ENCODE measurements at regions not wholly inside any gene's neighbourhood (a gene's known extent, or its start where the extent isn't known, plus 50 kb on each side); places are given as distances from the start of the nearest gene placed in this dataset.
"Not testable (repeated sequence)": the region's sequence is repeated elsewhere in the genome, so short reads cannot be mapped to it uniquely, and the experiment has no call there.

GRCh38 chr16:86952769-86953168, 364.4 kb downstream of the C16orf95 start:
- in situ Hi-C loops (cut with HindIII; ENCODE audit: low pct_unique_long_range_greater_than_20kb, low sequenced_read_pairs): no loop called here
- DNase-seq (ENCODE audit: low read depth, low spot score): peak; percentile 6

DNA sequence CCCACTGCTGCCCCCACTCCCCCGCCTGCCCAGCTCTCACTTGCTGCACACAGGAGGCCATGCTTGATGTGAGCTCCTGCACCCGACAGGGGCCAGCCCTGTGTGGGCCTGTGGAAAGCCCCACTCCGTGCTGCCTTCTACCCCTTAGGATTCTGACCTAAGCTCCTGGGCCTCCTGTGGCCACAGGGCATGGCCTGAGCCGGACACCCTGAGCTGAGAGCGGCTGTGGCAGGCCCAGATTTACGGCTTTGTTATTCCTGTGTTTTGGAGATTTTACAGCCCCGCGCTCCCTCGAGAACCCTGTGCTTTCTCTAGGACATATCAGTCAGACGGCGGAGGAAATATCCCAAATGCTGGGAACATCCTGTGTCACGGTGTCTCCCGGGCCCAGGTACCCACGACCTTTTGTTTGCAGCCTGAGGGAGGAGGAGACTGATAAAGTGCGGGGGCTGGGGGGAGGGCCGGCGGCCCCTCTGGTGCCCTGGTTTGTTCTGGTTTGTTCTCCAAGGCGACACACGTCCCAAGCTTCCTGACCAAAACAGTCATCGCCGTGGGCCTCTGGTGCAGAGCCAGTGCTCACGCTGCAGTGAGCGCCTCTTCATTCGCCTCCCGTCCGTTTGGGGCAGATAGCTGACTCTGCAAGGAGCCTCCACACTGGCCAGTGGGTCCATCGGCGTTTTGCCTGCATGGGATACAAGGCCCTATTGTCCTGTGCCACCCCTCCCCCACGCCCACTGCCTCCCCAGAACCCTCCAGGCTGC, 363.4 kb downstream of the C16orf95 start:
- no peak for DNase-seq (ENCODE audit: low read depth, low spot score)
- in situ Hi-C loops (cut with HindIII; ENCODE audit: low pct_unique_long_range_greater_than_20kb, low sequenced_read_pairs): no loop called here

DNA sequence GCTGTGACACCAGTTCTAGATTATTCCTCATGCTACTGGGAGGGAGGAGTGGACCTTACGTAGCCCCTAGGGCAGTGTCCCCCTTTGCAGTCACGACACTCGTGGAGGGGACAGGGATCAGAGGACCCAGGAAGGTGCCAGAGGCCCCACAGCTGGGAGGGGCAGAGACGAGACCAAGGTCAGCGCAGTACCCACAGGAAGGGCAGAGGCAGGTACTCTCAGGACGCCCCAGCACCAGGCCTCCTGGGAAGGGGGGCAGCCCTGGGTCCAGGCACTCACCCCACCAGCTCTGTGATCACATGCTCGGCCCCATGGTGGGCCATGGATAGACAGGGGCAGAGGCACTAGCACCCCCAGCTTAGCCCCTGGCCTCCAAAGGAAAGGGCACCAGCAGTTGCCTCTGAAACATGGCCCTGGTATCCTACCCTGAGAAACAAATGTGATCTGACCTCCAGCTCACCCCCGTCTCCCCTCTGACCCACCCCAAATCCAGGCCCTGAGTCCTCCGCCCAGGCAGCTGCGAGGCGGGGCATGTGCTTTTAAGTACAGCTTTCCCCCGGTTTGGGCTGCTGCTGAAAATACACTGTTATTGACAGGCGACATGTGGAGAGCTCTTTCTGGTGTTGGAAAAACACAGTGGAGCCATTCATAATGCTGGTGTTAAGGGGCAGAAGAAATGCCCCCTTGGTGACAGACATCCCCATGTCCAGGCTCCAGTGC, 361.9 kb downstream of the C16orf95 start:
- DNase-seq (ENCODE audit: low read depth, low spot score): no peak
- in situ Hi-C loops (cut with HindIII; ENCODE audit: low pct_unique_long_range_greater_than_20kb, low sequenced_read_pairs): no loop called here

- in situ Hi-C loops (cut with HindIII; ENCODE audit: low pct_unique_long_range_greater_than_20kb, low sequenced_read_pairs): no loop called here
- DNase-seq (ENCODE audit: low read depth, low spot score): no peak
Measured at GRCh38 chr16:86956437-86956836, 360.8 kb downstream of the C16orf95 start.

- in situ Hi-C loops (cut with HindIII; ENCODE audit: low pct_unique_long_range_greater_than_20kb, low sequenced_read_pairs); DNase-seq (ENCODE audit: low read depth, low spot score): not testable (repeated sequence)
Measured at GRCh38 chr16:86957662-86958198, 359.5 kb downstream of the C16orf95 start.

GRCh38 chr16:86958423-86958822, 358.8 kb downstream of the C16orf95 start:
- in situ Hi-C loops (cut with HindIII; ENCODE audit: low pct_unique_long_range_greater_than_20kb, low sequenced_read_pairs): no loop called here
- no peak for DNase-seq (ENCODE audit: low read depth, low spot score)

- in situ Hi-C loops (cut with HindIII; ENCODE audit: low pct_unique_long_range_greater_than_20kb, low sequenced_read_pairs): no loop called here
- DNase-seq (ENCODE audit: low read depth, low spot score): no peak
Measured at GRCh38 chr16:86959091-86959651, 358.0 kb downstream of the C16orf95 start.

GRCh38 chr16:86959729-86960128, 357.5 kb downstream of the C16orf95 start:
- in situ Hi-C loops (cut with HindIII; ENCODE audit: low pct_unique_long_range_greater_than_20kb, low sequenced_read_pairs): no loop called here
- DNase-seq (ENCODE audit: low read depth, low spot score): no peak

- in situ Hi-C loops (cut with HindIII; ENCODE audit: low pct_unique_long_range_greater_than_20kb, low sequenced_read_pairs): no loop called here
- peak; percentile 26 for DNase-seq (ENCODE audit: low read depth, low spot score)
Measured at GRCh38 chr16:86960266-86960665, 356.9 kb downstream of the C16orf95 start.

- DNase-seq (ENCODE audit: low read depth, low spot score): no peak
- in situ Hi-C loops (cut with HindIII; ENCODE audit: low pct_unique_long_range_greater_than_20kb, low sequenced_read_pairs): no loop called here
Measured at GRCh38 chr16:86961171-86961601, 356.0 kb downstream of the C16orf95 start.

- in situ Hi-C loops (cut with HindIII; ENCODE audit: low pct_unique_long_range_greater_than_20kb, low sequenced_read_pairs): no loop called here
- DNase-seq (ENCODE audit: low read depth, low spot score): no peak
Measured at GRCh38 chr16:86962259-86962658, 354.9 kb downstream of the C16orf95 start.

DNA sequence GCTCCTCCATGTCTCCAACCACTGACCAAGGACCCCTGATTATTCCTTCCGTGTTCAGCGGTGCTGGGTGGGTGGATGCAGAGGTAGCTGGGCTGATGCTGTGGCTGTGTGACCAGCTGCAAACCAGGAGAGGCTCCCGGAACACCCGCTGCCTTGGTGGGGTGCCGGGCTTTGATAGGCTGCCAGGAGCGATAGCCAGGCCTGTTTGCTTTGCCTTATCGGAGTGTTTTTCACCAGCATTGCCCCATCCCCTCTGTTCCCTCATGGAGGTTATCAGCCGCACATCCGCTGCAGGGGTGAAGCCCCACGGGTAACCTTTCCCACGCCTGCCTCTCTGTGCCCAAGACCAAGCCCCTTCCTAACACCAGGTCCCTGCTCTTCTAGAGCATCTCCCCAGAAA, 354.3 kb downstream of the C16orf95 start:
- no peak for DNase-seq (ENCODE audit: low read depth, low spot score)
- in situ Hi-C loops (cut with HindIII; ENCODE audit: low pct_unique_long_range_greater_than_20kb, low sequenced_read_pairs): no loop called here

DNA sequence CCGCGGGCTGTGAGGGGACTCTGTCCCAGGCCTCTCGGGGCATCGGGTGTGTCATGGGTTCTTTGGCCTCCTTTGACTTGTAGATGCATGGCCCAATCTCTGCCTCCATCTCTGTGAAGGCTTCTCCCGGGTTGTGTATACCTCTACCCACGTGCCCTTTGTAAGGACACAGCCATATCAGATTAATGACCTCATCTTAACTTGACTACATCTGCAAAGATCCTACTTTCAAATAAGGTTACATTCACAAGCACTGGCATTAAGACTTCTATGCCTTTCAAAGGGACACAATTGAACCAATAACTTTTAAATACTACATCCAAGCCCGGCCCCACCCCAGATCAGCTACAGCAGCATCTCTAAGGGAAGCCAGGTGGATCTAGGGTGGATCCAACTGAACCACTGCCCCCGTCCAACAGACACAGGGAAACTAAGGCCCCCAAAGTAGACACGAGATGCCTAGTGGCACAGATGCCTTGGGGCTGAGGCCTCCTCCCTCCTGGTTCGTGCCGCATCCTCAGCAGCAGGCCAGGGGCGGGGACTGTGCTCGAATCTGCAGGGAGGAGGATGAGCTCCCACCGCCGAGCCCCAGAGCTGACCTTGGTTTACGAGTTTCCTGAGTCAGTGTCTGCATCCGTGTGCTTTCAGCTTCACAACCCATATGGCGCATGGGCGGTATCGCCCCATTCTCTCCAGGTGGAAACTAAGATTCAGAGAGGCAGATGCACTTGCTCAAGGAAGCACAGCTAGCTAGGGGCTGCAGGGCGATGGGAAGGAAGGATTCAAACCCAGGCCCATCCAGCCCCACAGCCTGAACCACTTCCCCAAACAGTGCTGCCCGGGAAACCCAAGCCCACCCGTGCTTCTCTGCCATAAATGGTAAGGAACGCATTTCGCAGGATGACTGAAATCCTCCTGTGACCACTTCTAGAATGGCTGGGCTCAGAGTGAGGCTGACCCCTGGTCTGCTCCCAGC, 353.3 kb downstream of the C16orf95 start:
- DNase-seq (ENCODE audit: low read depth, low spot score): no peak
- in situ Hi-C loops (cut with HindIII; ENCODE audit: low pct_unique_long_range_greater_than_20kb, low sequenced_read_pairs): no loop called here

DNA sequence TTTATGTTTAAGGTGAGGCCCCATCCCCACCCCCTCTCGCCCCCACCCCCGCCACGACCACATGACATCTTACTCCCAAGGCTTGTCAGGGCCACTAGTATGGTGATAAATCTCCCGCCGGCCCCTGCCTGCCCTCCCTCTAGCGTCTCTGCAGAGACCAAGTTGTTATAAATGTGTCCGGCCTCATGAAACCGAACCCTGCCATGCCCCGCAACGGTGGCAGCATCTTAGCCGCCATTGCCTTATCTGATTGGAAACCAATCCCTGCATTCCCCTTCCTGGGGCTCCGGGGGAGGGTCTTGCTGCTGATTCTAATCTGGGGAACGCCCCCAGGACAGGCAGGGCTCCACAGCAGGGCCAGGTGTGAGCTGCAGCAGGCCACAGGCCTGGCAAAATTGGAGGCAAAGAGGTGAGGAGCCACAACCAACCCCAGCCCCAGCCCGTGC, 352.4 kb downstream of the C16orf95 start:
- DNase-seq (ENCODE audit: low read depth, low spot score): no peak
- in situ Hi-C loops (cut with HindIII; ENCODE audit: low pct_unique_long_range_greater_than_20kb, low sequenced_read_pairs): no loop called here

DNA sequence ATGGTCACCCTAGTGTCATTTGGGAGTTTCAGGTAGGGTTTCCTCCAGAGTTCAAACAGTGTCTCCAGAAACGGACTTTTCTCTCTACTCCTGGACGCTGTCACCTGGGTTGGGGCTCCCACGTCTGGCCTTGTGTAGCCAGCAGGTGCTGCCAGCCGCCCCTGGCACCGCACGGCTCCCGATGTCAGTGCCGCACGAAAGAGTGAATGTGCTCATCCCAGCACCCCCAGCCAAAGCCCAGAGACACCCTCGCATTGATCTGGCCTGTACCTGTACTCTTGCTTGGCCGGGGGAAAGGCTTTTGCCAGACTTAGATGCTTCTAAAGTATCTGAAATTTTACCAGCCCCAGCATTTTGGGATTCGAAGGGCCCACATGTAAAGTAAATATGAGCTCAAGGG, 351.9 kb downstream of the C16orf95 start:
- no peak for DNase-seq (ENCODE audit: low read depth, low spot score)
- in situ Hi-C loops (cut with HindIII; ENCODE audit: low pct_unique_long_range_greater_than_20kb, low sequenced_read_pairs): no loop called here

DNA sequence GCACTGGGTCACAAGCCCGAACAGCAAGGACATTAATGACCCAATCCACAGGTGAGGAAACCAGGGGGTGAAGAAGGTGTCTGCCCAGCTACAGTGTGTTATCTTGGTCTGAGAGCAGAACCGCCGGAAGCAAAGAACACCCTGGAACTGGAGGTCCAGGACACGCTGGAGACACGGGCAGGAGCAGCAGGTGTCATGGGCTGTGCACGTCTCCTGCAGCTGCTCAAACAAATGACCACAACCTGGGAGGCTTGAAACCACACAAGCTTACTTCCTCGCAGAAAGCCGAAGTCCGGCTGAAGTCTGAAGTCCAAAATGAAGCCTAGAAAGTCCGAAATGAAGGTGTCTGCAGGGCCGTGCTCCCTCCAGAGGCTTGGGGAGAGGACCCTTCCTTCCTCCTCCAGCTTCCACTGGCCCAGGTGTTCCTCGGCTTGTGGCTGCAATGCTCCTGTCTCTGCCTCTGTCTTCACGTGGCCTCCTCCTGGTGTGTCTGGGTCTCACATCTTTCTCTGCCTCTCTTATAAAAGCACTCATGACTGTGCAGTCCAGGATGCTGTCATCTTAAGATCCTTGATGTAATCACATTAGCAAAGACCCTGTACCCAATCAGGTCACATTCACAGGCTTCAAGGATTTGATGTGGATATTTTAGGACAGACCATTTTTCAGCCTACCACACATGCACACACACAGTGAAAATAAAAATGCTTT, 351.2 kb downstream of the C16orf95 start:
- in situ Hi-C loops (cut with HindIII; ENCODE audit: low pct_unique_long_range_greater_than_20kb, low sequenced_read_pairs): no loop called here
- no peak for DNase-seq (ENCODE audit: low read depth, low spot score)

DNA sequence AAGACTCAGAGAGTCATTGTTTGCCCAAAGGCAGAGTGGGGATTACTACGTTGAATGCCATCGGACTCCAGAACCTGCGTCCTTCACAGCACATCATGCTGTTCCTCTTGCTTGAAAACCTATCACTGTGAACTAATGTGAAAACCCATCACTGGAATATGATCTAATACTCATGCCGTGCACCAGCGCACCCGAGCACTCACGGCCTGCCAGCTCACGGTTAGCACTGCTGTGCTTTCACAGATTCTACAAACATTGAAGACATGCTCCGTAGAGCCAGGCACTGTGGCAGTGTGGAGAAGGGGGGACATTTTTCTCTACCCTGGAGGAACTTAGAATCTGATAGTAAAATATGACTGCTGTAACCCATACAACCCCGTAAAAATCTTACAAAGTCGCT, 350.4 kb downstream of the C16orf95 start:
- in situ Hi-C loops (cut with HindIII; ENCODE audit: low pct_unique_long_range_greater_than_20kb, low sequenced_read_pairs): no loop called here
- no peak for DNase-seq (ENCODE audit: low read depth, low spot score)

Measured in SK-MEL-5 (cell line).